GM18907 (cell line): ENCODE measurements at regions not wholly inside any gene's neighbourhood (a gene's known extent, or its start where the extent isn't known, plus 50 kb on each side); places are given as distances from the start of the nearest gene placed in this dataset.

Experiments used
- ATAC-seq: cut with Tn5 transposase; IDR thresholded peaks from one replicate; pipeline ENCODE4 v1.9.1; 2021; ENCODE audit warnings: mild to moderate bottlenecking, moderate library complexity; ENCODE audit not compliant: unreplicated experiment

- peak; percentile 40 for ATAC-seq
Observed at GRCh38 chr4:10949039-10949733, 264.6 kb upstream of the CLNK start.

- ATAC-seq, result no peak
Observed at GRCh38 chr4:10947898-10948297, 263.3 kb upstream of the CLNK start.

- no peak for ATAC-seq
Observed at GRCh38 chr4:10944321-10944720, 259.8 kb upstream of the CLNK start.

GRCh38 chr4:10942156-10942555, 257.6 kb upstream of the CLNK start:
- no peak for ATAC-seq

- ATAC-seq, result no peak
Observed at GRCh38 chr4:10929818-10930217, 245.2 kb upstream of the CLNK start.

GRCh38 chr4:10925996-10926395, 241.4 kb upstream of the CLNK start:
- no peak for ATAC-seq

GRCh38 chr4:10924274-10924673, 239.7 kb upstream of the CLNK start:
- no peak for ATAC-seq

GRCh38 chr4:10917566-10917965, 233.0 kb upstream of the CLNK start:
- no peak for ATAC-seq

GRCh38 chr4:10898072-10898471, 213.5 kb upstream of the CLNK start:
- no peak for ATAC-seq

- ATAC-seq, result no peak
Observed at GRCh38 chr4:10897076-10897475, 212.5 kb upstream of the CLNK start.

- peak; percentile 87 for ATAC-seq
Observed at GRCh38 chr4:10893395-10893794, 208.8 kb upstream of the CLNK start.

GRCh38 chr4:10891866-10892265, 207.3 kb upstream of the CLNK start:
- no peak for ATAC-seq

GRCh38 chr4:10889819-10890218, 205.3 kb upstream of the CLNK start:
- no peak for ATAC-seq

- no peak for ATAC-seq
Observed at GRCh38 chr4:10879411-10880110, 195.0 kb upstream of the CLNK start.

- ATAC-seq, result no peak
Observed at GRCh38 chr4:10878861-10879260, 194.3 kb upstream of the CLNK start.

GRCh38 chr4:10877076-10877475, 192.5 kb upstream of the CLNK start:
- no peak for ATAC-seq

GRCh38 chr4:10875144-10875799, 190.7 kb upstream of the CLNK start:
- ATAC-seq, result no peak

- ATAC-seq, result no peak
Observed at GRCh38 chr4:10873809-10874208, 189.2 kb upstream of the CLNK start.

GRCh38 chr4:10872833-10873517, 188.4 kb upstream of the CLNK start:
- peak; percentile 69 for ATAC-seq

GRCh38 chr4:10866666-10867065, 182.1 kb upstream of the CLNK start:
- no peak for ATAC-seq

- ATAC-seq, result no peak
Observed at GRCh38 chr4:10861036-10861435, 176.5 kb upstream of the CLNK start.
